DND-41 (cell line): ENCODE measurements at regions not wholly inside any gene's neighbourhood (a gene's known extent, or its start where the extent isn't known, plus 50 kb on each side); places are given as distances from the start of the nearest gene placed in this dataset.

Experiments used
- CTCF ChIP-seq: IDR thresholded peaks from 2 replicates; pipeline ENCODE4 v1.5.1; 2012; ENCODE audit warnings: borderline replicate concordance, low read length, moderate library complexity, mild to moderate bottlenecking; ENCODE audit not compliant: poor library complexity, severe bottlenecking; ENCODE audit errors: extremely low read depth
- EZH2 ChIP-seq: IDR thresholded peaks from 3 replicates; pipeline ENCODE4 v1.6.1; 2012; ENCODE audit warnings: borderline replicate concordance, low read depth, mild to moderate bottlenecking, moderate library complexity, low read length, inconsistent platforms; ENCODE audit not compliant: severe bottlenecking

GRCh38 chr2:151071906-151072305 is 189.8 kb downstream of the RBM43 start:
- no peak for TF ChIP-seq CTCF
- no peak for TF ChIP-seq EZH2
